ENCODE measurements at regions not wholly inside any gene's neighbourhood (a gene's known extent, or its start where the extent isn't known, plus 50 kb on each side); places are given as distances from the start of the nearest gene placed in this dataset.
"Not testable (repeated sequence)": the region's sequence is repeated elsewhere in the genome, so short reads cannot be mapped to it uniquely, and the experiment has no call there.

DNA sequence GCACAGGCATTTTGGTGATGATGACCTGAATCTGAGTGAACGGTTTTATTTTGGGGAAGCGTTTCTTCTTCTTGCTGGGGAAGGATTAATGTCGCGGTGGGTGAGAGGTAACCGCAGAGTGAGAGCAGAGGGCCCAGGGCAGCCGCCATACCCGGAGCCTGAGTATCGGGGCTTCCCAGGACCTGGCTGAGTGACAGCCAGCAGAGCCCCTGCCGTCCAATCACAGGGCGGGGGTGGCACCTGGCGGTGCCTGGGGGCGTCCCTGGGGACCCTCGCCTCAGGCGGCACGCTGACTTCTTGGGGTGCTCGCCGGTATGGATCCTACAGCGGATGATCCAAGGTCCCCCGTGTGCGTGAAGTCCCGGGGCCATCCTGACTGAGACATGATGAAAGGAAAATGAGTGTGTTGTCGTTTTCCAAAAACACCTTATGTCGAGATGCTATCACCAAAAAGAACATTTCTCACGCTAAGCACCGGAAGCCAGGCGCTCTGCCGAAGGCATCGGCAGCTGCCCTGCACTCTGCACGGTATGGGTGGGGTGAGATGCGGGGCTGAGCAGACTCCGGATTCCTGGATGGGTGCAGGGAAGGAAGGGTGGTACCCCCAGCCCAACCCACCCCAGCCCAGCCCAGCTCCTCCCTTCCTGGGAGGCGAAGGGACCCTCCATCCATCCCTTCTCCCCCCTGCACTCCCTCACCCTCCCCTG is 227.9 kb upstream of the SHH start:
- Histone ChIP-seq H3K9me3 (ENCODE audit: insufficient read depth, low read depth, low read length) (no peaks in the 10 kb centered on the region), H3K9ac (ENCODE audit: low read depth, low read length) (no peak overlapping the region), H3K27me3 (ENCODE audit: insufficient read depth, low read length) (no peaks in the 10 kb centered on the region), H3K36me3 (ENCODE audit: insufficient read depth, low read length) (no peaks in the 10 kb centered on the region), H3K4me3 (ENCODE audit: low read length) (no peak overlapping the region), H3K4me1 (ENCODE audit: insufficient read depth, low read length) (no peaks in the 10 kb centered on the region), H3K27ac (ENCODE audit: low read depth, low read length) (no peak overlapping the region)
- WGBS: 93% methylated on average over 31 of the region's 32 CpGs

GRCh38 chr7:156039194-156039593 is 226.9 kb upstream of the SHH start:
- Histone ChIP-seq H3K9me3 (ENCODE audit: insufficient read depth, low read depth, low read length) (no peaks in the 10 kb centered on the region), H3K27me3 (ENCODE audit: insufficient read depth, low read length) (no peaks in the 10 kb centered on the region), H3K4me3 (ENCODE audit: low read length) (no peak overlapping the region), H3K27ac (ENCODE audit: low read depth, low read length) (no peak overlapping the region), H3K36me3 (ENCODE audit: insufficient read depth, low read length) (no peaks in the 10 kb centered on the region), H3K4me1 (ENCODE audit: insufficient read depth, low read length) (no peaks in the 10 kb centered on the region), H3K9ac (ENCODE audit: low read depth, low read length) (no peak overlapping the region)
- WGBS: 93% methylated on average over 10 of the region's 10 CpGs

GRCh38 chr7:156038345-156038744 is 226.1 kb upstream of the SHH start:
- Histone ChIP-seq H3K4me1 (ENCODE audit: insufficient read depth, low read length) (no peaks in the 10 kb centered on the region), H3K9me3 (ENCODE audit: insufficient read depth, low read depth, low read length) (no peaks in the 10 kb centered on the region), H3K9ac (ENCODE audit: low read depth, low read length) (no peak overlapping the region), H3K36me3 (ENCODE audit: insufficient read depth, low read length) (no peaks in the 10 kb centered on the region), H3K27me3 (ENCODE audit: insufficient read depth, low read length) (no peaks in the 10 kb centered on the region), H3K27ac (ENCODE audit: low read depth, low read length) (no peak overlapping the region), H3K4me3 (ENCODE audit: low read length) (no peak overlapping the region)
- 86% methylated on average over 9 of the region's 9 CpGs for WGBS

- 94% methylated on average over 3 of the region's 3 CpGs for WGBS
- H3K4me1 ChIP-seq (ENCODE audit: insufficient read depth, low read length): no peaks in the 10 kb centered on the region
- H3K27me3 ChIP-seq (ENCODE audit: insufficient read depth, low read length): no peaks in the 10 kb centered on the region
- no peaks in the 10 kb centered on the region for H3K36me3 ChIP-seq (ENCODE audit: insufficient read depth, low read length)
- H3K27ac ChIP-seq (ENCODE audit: low read depth, low read length): no peak overlapping the region
- H3K9ac ChIP-seq (ENCODE audit: low read depth, low read length): no peak overlapping the region
- H3K4me3 ChIP-seq (ENCODE audit: low read length): no peak overlapping the region
- peaks cover 8% of the 10 kb centered on the region; the same call in 1 of the 2 replicates for H3K9me3 ChIP-seq (ENCODE audit: insufficient read depth, low read depth, low read length)
Measured at GRCh38 chr7:156036153-156036552, 223.9 kb upstream of the SHH start.

DNA sequence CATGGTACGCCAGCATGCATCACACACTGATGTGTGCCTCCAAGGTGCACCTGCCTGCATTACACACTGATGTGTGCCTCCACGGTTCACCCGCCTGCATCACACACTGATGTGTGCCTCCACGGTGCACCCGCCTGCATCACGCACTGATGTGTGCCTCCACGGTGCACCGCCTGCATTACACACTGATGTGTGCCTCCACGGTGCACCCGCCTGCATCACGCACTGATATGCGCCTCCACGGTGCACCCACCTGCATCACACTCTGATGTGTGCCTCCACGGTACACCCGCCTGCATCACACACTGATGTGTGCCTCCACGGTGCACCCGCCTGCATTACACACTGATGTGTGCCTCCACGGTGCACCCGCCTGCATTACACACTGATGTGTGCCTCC is 223.1 kb upstream of the SHH start:
- H3K27me3 ChIP-seq (ENCODE audit: insufficient read depth, low read length); H3K4me3 ChIP-seq (ENCODE audit: low read length); H3K9me3 ChIP-seq (ENCODE audit: insufficient read depth, low read depth, low read length); H3K9ac ChIP-seq (ENCODE audit: low read depth, low read length); H3K36me3 ChIP-seq (ENCODE audit: insufficient read depth, low read length); H3K27ac ChIP-seq (ENCODE audit: low read depth, low read length); H3K4me1 ChIP-seq (ENCODE audit: insufficient read depth, low read length): not testable (repeated sequence)
- WGBS: 93% methylated on average over 19 of the region's 19 CpGs

- 78% methylated on average over 3 of the region's 3 CpGs for WGBS
- no peaks in the 10 kb centered on the region for H3K27me3 ChIP-seq (ENCODE audit: insufficient read depth, low read length)
- no peaks in the 10 kb centered on the region for H3K4me1 ChIP-seq (ENCODE audit: insufficient read depth, low read length)
- H3K36me3 ChIP-seq (ENCODE audit: insufficient read depth, low read length): no peaks in the 10 kb centered on the region
- H3K27ac ChIP-seq (ENCODE audit: low read depth, low read length): no peak overlapping the region
- H3K9me3 ChIP-seq (ENCODE audit: insufficient read depth, low read depth, low read length): peaks cover 8% of the 10 kb centered on the region; the same call in 1 of the 2 replicates
- no peak overlapping the region for H3K9ac ChIP-seq (ENCODE audit: low read depth, low read length)
- no peak overlapping the region for H3K4me3 ChIP-seq (ENCODE audit: low read length)
Measured at GRCh38 chr7:156034397-156034796, 222.1 kb upstream of the SHH start.

GRCh38 chr7:156032973-156033372 is 220.7 kb upstream of the SHH start:
- Histone ChIP-seq H3K27me3 (ENCODE audit: insufficient read depth, low read length) (no peaks in the 10 kb centered on the region), H3K27ac (ENCODE audit: low read depth, low read length) (no peak overlapping the region), H3K4me1 (ENCODE audit: insufficient read depth, low read length) (no peaks in the 10 kb centered on the region), H3K9ac (ENCODE audit: low read depth, low read length) (no peak overlapping the region), H3K4me3 (ENCODE audit: low read length) (no peak overlapping the region), H3K9me3 (ENCODE audit: insufficient read depth, low read depth, low read length) (peaks cover 8% of the 10 kb centered on the region; the same call in 1 of the 2 replicates), H3K36me3 (ENCODE audit: insufficient read depth, low read length) (no peaks in the 10 kb centered on the region)

DNA sequence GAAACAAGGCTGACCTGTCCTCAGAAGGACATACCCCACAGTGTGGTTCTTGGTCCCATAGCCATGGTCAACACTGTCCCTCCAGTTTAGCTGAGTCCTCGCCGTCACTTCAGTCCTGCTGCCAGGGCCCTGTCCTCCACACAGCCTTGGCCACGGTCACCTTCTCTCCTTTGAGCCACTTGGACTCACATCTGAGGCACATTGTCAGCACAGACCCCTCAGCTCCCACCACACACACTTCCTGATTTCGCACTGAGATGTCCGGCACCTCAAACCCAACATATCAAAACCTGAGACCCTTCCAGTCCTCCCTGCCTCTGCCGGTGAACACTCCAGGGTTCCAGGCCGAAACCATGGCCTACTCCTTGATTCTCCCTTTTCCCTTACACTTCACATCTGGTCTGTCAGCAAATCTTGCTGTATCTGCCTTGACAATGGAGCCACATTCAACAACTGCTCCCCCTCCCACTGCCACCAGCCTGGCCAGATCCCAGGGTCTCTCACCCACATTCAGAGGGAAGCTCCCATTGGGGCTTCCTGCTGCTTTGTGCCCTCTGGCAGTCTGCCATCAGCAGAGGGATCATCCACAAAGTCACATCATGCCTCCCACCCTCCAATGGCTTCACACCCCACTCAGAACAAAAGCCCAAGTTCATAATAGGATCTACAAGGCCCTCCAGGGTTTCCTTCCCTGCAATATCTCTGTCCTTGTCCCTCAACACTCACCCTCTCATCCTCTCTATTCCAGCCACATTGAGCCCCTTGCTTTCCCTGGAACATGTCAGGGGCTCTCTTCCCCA is 219.6 kb upstream of the SHH start:
- WGBS: 85% methylated on average over 7 of the region's 7 CpGs
- no peak overlapping the region for H3K4me3 ChIP-seq (ENCODE audit: low read length)
- peaks cover 8% of the 10 kb centered on the region; the same call in 1 of the 2 replicates for H3K9me3 ChIP-seq (ENCODE audit: insufficient read depth, low read depth, low read length)
- H3K27ac ChIP-seq (ENCODE audit: low read depth, low read length): no peak overlapping the region
- no peak overlapping the region for H3K9ac ChIP-seq (ENCODE audit: low read depth, low read length)
- H3K4me1 ChIP-seq (ENCODE audit: insufficient read depth, low read length): no peaks in the 10 kb centered on the region; the same call in 1 of the 2 replicates
- no peaks in the 10 kb centered on the region for H3K36me3 ChIP-seq (ENCODE audit: insufficient read depth, low read length)
- H3K27me3 ChIP-seq (ENCODE audit: insufficient read depth, low read length): no peaks in the 10 kb centered on the region

DNA sequence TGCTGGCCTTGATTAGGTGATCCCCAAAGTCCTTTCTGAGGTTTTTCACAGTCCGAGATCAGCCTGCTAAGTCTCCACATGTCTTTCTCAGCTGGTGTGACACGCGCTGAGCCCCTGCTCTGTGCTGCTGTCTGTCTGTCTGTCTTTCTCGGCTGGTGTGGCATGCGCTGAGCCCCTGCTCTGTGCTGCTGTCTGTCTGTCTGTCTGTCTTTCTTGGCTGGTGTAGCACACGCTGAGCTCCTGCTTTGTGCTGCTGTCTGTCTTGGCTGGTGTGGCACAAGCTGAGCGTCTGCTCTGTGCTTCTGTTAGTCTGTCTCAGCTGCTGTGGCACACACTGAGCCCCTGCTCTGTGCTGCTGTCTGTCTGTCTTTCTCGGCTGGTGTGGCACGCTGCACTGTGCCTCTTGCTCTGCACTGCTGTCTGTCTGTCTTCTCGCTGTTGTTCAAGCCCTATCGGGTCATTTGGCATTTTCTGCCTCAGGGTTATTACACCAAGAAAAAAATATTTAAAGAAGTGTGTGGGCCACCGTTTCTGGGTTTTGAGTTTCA is 217.3 kb upstream of the SHH start:
- no peak overlapping the region for H3K27ac ChIP-seq (ENCODE audit: low read depth, low read length)
- H3K4me3 ChIP-seq (ENCODE audit: low read length): no peak overlapping the region
- H3K4me1 ChIP-seq (ENCODE audit: insufficient read depth, low read length): peaks cover 2% of the 10 kb centered on the region; the same call in 1 of the 2 replicates
- peaks cover 8% of the 10 kb centered on the region; the same call in 1 of the 2 replicates for H3K9me3 ChIP-seq (ENCODE audit: insufficient read depth, low read depth, low read length)
- no peak overlapping the region for H3K9ac ChIP-seq (ENCODE audit: low read depth, low read length)
- no peaks in the 10 kb centered on the region for H3K36me3 ChIP-seq (ENCODE audit: insufficient read depth, low read length)
- H3K27me3 ChIP-seq (ENCODE audit: insufficient read depth, low read length): no peaks in the 10 kb centered on the region
- WGBS: 93% methylated on average over 12 of the region's 12 CpGs

DNA sequence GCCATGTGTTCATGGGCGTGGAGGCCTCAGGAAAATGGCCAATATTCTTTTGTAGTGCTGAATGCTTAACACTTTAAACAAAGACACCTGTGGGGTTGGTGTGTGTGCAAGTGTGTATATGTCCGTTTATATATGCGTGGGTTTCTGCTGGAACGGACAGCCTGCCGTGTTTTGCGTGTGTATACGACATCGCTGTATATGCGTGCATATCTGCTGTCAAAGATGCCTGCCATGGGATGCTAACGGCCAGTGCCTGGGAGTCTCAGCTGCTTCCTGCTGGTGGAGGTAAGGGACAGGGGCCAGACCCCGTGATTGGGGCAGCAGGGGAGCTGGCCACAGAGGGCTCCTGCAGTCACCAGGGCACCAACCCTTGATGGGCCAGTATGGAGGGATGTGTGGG is 216.3 kb upstream of the SHH start:
- Histone ChIP-seq H3K36me3 (ENCODE audit: insufficient read depth, low read length) (no peaks in the 10 kb centered on the region), H3K9me3 (ENCODE audit: insufficient read depth, low read depth, low read length) (peaks cover 8% of the 10 kb centered on the region; the same call in 1 of the 2 replicates), H3K4me3 (ENCODE audit: low read length) (no peak overlapping the region), H3K27ac (ENCODE audit: low read depth, low read length) (no peak overlapping the region), H3K4me1 (ENCODE audit: insufficient read depth, low read length) (peaks cover 5% of the 10 kb centered on the region; the same call in 1 of the 2 replicates), H3K9ac (ENCODE audit: low read depth, low read length) (no peak overlapping the region), H3K27me3 (ENCODE audit: insufficient read depth, low read length) (no peaks in the 10 kb centered on the region)
- 91% methylated on average over 11 of the region's 11 CpGs for WGBS

DNA sequence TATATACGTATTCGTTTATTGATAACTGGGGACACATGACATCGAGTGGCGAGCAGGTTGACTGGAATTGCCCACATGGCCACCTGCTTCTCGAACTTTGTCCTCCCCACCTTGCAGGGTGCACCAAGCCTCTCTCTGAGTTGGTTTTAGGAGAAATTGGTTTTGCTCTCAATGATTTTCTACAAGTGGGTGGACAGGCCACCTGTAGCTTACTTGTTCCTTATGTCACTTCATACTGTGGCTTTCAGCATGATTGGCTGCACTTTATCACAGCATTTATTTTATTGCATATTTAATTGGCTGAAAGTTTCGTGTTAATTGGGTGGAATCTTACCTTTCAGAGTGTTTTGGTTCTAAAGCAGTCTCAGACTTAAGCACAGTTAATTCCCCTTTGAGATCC is 215.6 kb upstream of the SHH start:
- no peaks in the 10 kb centered on the region for H3K27me3 ChIP-seq (ENCODE audit: insufficient read depth, low read length)
- 95% methylated on average over 5 of the region's 6 CpGs for WGBS

More for the DNA sequence above, 215.6 kb upstream of the SHH start:
- Histone ChIP-seq H3K4me1 (ENCODE audit: insufficient read depth, low read length) (peaks cover 5% of the 10 kb centered on the region; the same call in 1 of the 2 replicates), H3K9me3 (ENCODE audit: insufficient read depth, low read depth, low read length) (peaks cover 3% of the 10 kb centered on the region; the same call in 1 of the 2 replicates), H3K9ac (ENCODE audit: low read depth, low read length) (no peak overlapping the region), H3K36me3 (ENCODE audit: insufficient read depth, low read length) (no peaks in the 10 kb centered on the region), H3K4me3 (ENCODE audit: low read length) (no peak overlapping the region), H3K27ac (ENCODE audit: low read depth, low read length) (no peak overlapping the region)

All from HUES64 (cell line).